ENCODE measurements at regions not wholly inside any gene's neighbourhood (a gene's known extent, or its start where the extent isn't known, plus 50 kb on each side); places are given as distances from the start of the nearest gene placed in this dataset.

DNA sequence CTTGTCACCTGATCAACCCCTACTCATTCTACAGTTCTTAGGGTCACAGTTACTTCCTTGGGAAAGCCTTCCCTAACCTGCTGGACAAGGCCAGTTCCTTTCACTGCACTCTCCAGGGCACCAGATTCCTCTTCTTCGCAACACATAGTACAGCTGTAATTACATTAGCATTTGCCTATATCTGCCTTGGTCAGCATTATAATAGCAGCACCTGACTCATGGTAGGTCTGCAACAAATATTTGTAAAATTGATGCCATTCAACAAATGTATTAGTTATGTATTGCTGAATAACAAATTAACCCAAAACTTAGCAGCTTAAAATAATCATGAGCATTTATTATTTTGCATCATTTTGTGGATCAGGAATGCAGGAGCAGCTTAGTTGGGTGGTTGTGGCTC, 193.0 kb downstream of the IRX5 start:
- TF ChIP-seq, protein P1, sequence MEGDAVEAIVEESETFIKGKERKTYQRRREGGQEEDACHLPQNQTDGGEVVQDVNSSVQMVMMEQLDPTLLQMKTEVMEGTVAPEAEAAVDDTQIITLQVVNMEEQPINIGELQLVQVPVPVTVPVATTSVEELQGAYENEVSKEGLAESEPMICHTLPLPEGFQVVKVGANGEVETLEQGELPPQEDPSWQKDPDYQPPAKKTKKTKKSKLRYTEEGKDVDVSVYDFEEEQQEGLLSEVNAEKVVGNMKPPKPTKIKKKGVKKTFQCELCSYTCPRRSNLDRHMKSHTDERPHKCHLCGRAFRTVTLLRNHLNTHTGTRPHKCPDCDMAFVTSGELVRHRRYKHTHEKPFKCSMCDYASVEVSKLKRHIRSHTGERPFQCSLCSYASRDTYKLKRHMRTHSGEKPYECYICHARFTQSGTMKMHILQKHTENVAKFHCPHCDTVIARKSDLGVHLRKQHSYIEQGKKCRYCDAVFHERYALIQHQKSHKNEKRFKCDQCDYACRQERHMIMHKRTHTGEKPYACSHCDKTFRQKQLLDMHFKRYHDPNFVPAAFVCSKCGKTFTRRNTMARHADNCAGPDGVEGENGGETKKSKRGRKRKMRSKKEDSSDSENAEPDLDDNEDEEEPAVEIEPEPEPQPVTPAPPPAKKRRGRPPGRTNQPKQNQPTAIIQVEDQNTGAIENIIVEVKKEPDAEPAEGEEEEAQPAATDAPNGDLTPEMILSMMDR (IDR thresholded peaks at IDR 0.05): no peak
- TF ChIP-seq POLR2AphosphoS5 (IDR thresholded peaks at IDR 0.05; ENCODE audit: low read depth, low read length) (no peak), SIN3A (IDR thresholded peaks at IDR 0.05; ENCODE audit: borderline replicate concordance, insufficient read depth, low read depth, low read length) (no peak)

Measured in Panc1 (cell line).